Peyer's patch (tissue), 4 donors: ENCODE measurements at regions not wholly inside any gene's neighbourhood (a gene's known extent, or its start where the extent isn't known, plus 50 kb on each side); places are given as distances from the start of the nearest gene placed in this dataset.

ENCODE experiments used
- DNase-seq, 3 donors: peaks; one replicate each; pipeline ENCODE4 v3.0.0-alpha.2; 2017 to 2019
- H3K27ac ChIP-seq, 4 donors: fragments of 200-600 bp; sonication (generic); one replicate each; pipeline ENCODE4 v1.5.1; 2016 to 2019
- H3K27me3 ChIP-seq, 2 donors: fragments of 200-600 bp; sonication (generic); one replicate each; pipeline ENCODE4 v1.5.1; 2019
- H3K36me3 ChIP-seq, 3 donors: fragments of 200-600 bp; sonication (generic); one replicate each; pipeline ENCODE4 v1.5.1; 2016 to 2019
- H3K4me1 ChIP-seq, 4 donors: fragments of 200-600 bp; sonication (generic); one replicate each; pipeline ENCODE4 v1.5.1; 2016 to 2019
- H3K4me3 ChIP-seq, 4 donors: fragments of 200-600 bp; sonication (generic); 1 replicate in 3 of 4; 2 replicates in 1 of 4; pipeline ENCODE4 v1.5.1; 2016 to 2019; ENCODE audit warnings: mild to moderate bottlenecking in 1 of 4
- H3K9me3 ChIP-seq, 4 donors: fragments of 200-600 bp; sonication (generic); one replicate each; pipeline ENCODE4 v1.5.1; 2016 to 2019; ENCODE audit warnings: mild to moderate bottlenecking in 1 of 4
- CTCF ChIP-seq, 6 experiments: fragments of 450-650 bp in 4 of 6; fragments of 200-600 bp in 2 of 6; sonication (generic) in 1 of 6; IDR thresholded peaks; one replicate each; pipeline ENCODE4 v1.5.1; 2017 to 2019; ENCODE audit warnings: antibody characterized with exemption in 6 of 6, mild to moderate bottlenecking in 3 of 6, moderate library complexity in 1 of 6
- POLR2A ChIP-seq, 2 donors: fragments of 450-650 bp; IDR thresholded peaks; one replicate each; pipeline ENCODE4 v1.5.1; 2017; ENCODE audit warnings: antibody characterized with exemption in 2 of 2, mild to moderate bottlenecking in 2 of 2, moderate library complexity in 2 of 2

- no peaks in the 10 kb centered on the region for H3K36me3 ChIP-seq
- no peak for DNase-seq
- TF ChIP-seq CTCF (IDR thresholded peaks at IDR 0.05) (no peak), POLR2A (IDR thresholded peaks at IDR 0.05) (no peak)
- no peaks in the 10 kb centered on the region for H3K9me3 ChIP-seq
- H3K4me1 ChIP-seq: no peaks in the 10 kb centered on the region
- H3K4me3 ChIP-seq: no peak overlapping the region
- H3K27me3 ChIP-seq: no peaks in the 10 kb centered on the region
- H3K27ac ChIP-seq: peak overlapping the region in 2 of 4 donors; percentile 1 to 50
Measured at GRCh38 chr4:154005171-154005520, 216.3 kb upstream of the SFRP2 start.

GRCh38 chr4:154004507-154005170 is 215.8 kb upstream of the SFRP2 start:
- H3K27me3 ChIP-seq: no peaks in the 10 kb centered on the region
- H3K36me3 ChIP-seq: no peaks in the 10 kb centered on the region
- no peak overlapping the region for H3K4me3 ChIP-seq
- H3K9me3 ChIP-seq: no peaks in the 10 kb centered on the region
- no peak for TF ChIP-seq CTCF (IDR thresholded peaks at IDR 0.05)
- TF ChIP-seq POLR2A (IDR thresholded peaks at IDR 0.05): no peak
- H3K27ac ChIP-seq: peak overlapping the region in 1 of 4 donors; percentile 50
- DNase-seq: no peak
- H3K4me1 ChIP-seq: no peaks in the 10 kb centered on the region

GRCh38 chr4:154004016-154004415 is 215.1 kb upstream of the SFRP2 start:
- no peak for DNase-seq
- H3K27ac ChIP-seq: peak overlapping the region in 1 of 4 donors; percentile 22
- no peak overlapping the region for H3K4me3 ChIP-seq
- no peaks in the 10 kb centered on the region for H3K9me3 ChIP-seq
- TF ChIP-seq CTCF (IDR thresholded peaks at IDR 0.05): no peak
- no peak for TF ChIP-seq POLR2A (IDR thresholded peaks at IDR 0.05)
- no peaks in the 10 kb centered on the region for H3K36me3 ChIP-seq
- no peaks in the 10 kb centered on the region for H3K27me3 ChIP-seq
- H3K4me1 ChIP-seq: no peaks in the 10 kb centered on the region

GRCh38 chr4:154003378-154003777 is 214.5 kb upstream of the SFRP2 start:
- Histone ChIP-seq H3K36me3 (no peaks in the 10 kb centered on the region), H3K27ac (no peak overlapping the region), H3K4me1 (no peaks in the 10 kb centered on the region), H3K9me3 (no peaks in the 10 kb centered on the region), H3K27me3 (no peaks in the 10 kb centered on the region), H3K4me3 (no peak overlapping the region)
- no peak for TF ChIP-seq POLR2A (IDR thresholded peaks at IDR 0.05)
- no peak for TF ChIP-seq CTCF (IDR thresholded peaks at IDR 0.05)
- no peak for DNase-seq

GRCh38 chr4:154001193-154001592 is 212.3 kb upstream of the SFRP2 start:
- Histone ChIP-seq H3K27ac (no peak overlapping the region), H3K36me3 (no peaks in the 10 kb centered on the region), H3K4me1 (no peaks in the 10 kb centered on the region), H3K9me3 (no peaks in the 10 kb centered on the region), H3K27me3 (no peaks in the 10 kb centered on the region), H3K4me3 (no peak overlapping the region)
- TF ChIP-seq CTCF (IDR thresholded peaks at IDR 0.05): no peak
- no peak for TF ChIP-seq POLR2A (IDR thresholded peaks at IDR 0.05)
- no peak for DNase-seq

GRCh38 chr4:153997516-153997915 is 208.6 kb upstream of the SFRP2 start:
- no peaks in the 10 kb centered on the region for H3K9me3 ChIP-seq
- no peaks in the 10 kb centered on the region for H3K27me3 ChIP-seq
- H3K4me1 ChIP-seq: no peaks in the 10 kb centered on the region
- H3K27ac ChIP-seq: no peak overlapping the region
- DNase-seq: no peak
- no peaks in the 10 kb centered on the region for H3K36me3 ChIP-seq
- TF ChIP-seq POLR2A (IDR thresholded peaks at IDR 0.05) (no peak), CTCF (IDR thresholded peaks at IDR 0.05) (no peak)
- H3K4me3 ChIP-seq: no peak overlapping the region
